Right lobe of liver (tissue), 6 donors: ENCODE measurements at regions not wholly inside any gene's neighbourhood (a gene's known extent, or its start where the extent isn't known, plus 50 kb on each side); places are given as distances from the start of the nearest gene placed in this dataset.
"Not testable (repeated sequence)": the region's sequence is repeated elsewhere in the genome, so short reads cannot be mapped to it uniquely, and the experiment has no call there.

Experiments
- ATAC-seq, 4 donors: fragments of 200-7000 bp; cut with Tn5 transposase; one replicate each; pipeline ENCODE4 v1.9.1; 2020; ENCODE audit warnings: mild to moderate bottlenecking in 4 of 4, moderate library complexity in 4 of 4
- DNase-seq, 3 donors: peaks; one replicate each; pipeline ENCODE4 v3.0.0-alpha.2; 2020
- H3K27ac ChIP-seq, 3 donors: fragments of 200-600 bp; one replicate each; pipeline ENCODE4 v1.8.0; 2022
- H3K27me3 ChIP-seq, 2 donors: fragments of 200-600 bp; one replicate each; pipeline ENCODE4 v1.8.0; 2022
- H3K36me3 ChIP-seq, 4 donors: fragments of 200-600 bp; sonication (generic) in 1 of 4; one replicate each; pipeline versions ENCODE4 v1.5.1 to v1.8.0; 2017 to 2022; ENCODE audit warnings: control low read depth in 1 of 4
- H3K4me1 ChIP-seq, 4 donors: fragments of 200-600 bp; sonication (generic) in 1 of 4; one replicate each; pipeline versions ENCODE4 v1.5.1 to v1.8.0; 2017 to 2022; ENCODE audit warnings: control low read depth in 1 of 4
- H3K4me3 ChIP-seq, 3 donors: fragments of 200-600 bp; one replicate each; pipeline ENCODE4 v1.8.0; 2022
- H3K9me3 ChIP-seq, 4 donors: fragments of 200-600 bp; sonication (generic) in 1 of 4; one replicate each; pipeline versions ENCODE4 v1.5.1 to v1.8.0; 2017 to 2022; ENCODE audit warnings: control low read depth in 1 of 4
- POLR2A ChIP-seq: fragments of 450-650 bp; IDR thresholded peaks from one replicate; pipeline ENCODE4 v1.6.1; 2017; ENCODE audit warnings: antibody characterized with exemption, mild to moderate bottlenecking
- WGBS: methylation state at CpG from one replicate; pipeline ENCODE4 v1.1.6; 2018; ENCODE audit warnings: low coverage, low lambda C conversion rate; ENCODE audit not compliant: insufficient coverage; ENCODE audit errors: missing lambda C conversion rate; 5-methylcytosine and 5-hydroxymethylcytosine counted together
- intact Hi-C, 2 donors: fragments of 100-400 bp; cut with DNase I; formaldehyde crosslinking; loops; one replicate each; pipeline versions ENCODE4 v1.11.2 to v1.14.1; 2022
- TF ChIP-seq, protein P1 (sequence below), 4 donors: fragments of 200-600 bp in 3 of 4; fragments of 450-650 bp in 1 of 4; IDR thresholded peaks; one replicate each; pipeline versions ENCODE4 v1.5.1 to v1.8.0; 2016 to 2022; ENCODE audit warnings: antibody characterized with exemption in 4 of 4, mild to moderate bottlenecking in 2 of 4
- donor health status: DM: no; HTN: yes; CAD: no.
- donor health status: DM: no; HTN: no; CAD: no.
- donor health status: DM: no; HTN: no; CAD: no.
- donor health status: DM: no; HTN: yes; CAD: no.
- donor health status: DM: no; HTN: yes; CAD: no.

GRCh38 chr11:98358551-98358950 is 662.2 kb upstream of the CNTN5 start:
- Histone ChIP-seq H3K4me1 (no peaks in the 10 kb centered on the region), H3K27ac (no peak overlapping the region), H3K36me3 (no peaks in the 10 kb centered on the region), H3K4me3 (no peak overlapping the region), H3K27me3 (no peaks in the 10 kb centered on the region), H3K9me3 (no peaks in the 10 kb centered on the region)
- ATAC-seq (no peak), DNase-seq (no peak)
- intact Hi-C loops: no loop called here
- 53% methylated on average over 4 of the region's 4 CpGs for WGBS
- TF ChIP-seq, protein P1, sequence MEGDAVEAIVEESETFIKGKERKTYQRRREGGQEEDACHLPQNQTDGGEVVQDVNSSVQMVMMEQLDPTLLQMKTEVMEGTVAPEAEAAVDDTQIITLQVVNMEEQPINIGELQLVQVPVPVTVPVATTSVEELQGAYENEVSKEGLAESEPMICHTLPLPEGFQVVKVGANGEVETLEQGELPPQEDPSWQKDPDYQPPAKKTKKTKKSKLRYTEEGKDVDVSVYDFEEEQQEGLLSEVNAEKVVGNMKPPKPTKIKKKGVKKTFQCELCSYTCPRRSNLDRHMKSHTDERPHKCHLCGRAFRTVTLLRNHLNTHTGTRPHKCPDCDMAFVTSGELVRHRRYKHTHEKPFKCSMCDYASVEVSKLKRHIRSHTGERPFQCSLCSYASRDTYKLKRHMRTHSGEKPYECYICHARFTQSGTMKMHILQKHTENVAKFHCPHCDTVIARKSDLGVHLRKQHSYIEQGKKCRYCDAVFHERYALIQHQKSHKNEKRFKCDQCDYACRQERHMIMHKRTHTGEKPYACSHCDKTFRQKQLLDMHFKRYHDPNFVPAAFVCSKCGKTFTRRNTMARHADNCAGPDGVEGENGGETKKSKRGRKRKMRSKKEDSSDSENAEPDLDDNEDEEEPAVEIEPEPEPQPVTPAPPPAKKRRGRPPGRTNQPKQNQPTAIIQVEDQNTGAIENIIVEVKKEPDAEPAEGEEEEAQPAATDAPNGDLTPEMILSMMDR (IDR thresholded peaks at IDR 0.05): no peak
- TF ChIP-seq POLR2A: no peak

DNA sequence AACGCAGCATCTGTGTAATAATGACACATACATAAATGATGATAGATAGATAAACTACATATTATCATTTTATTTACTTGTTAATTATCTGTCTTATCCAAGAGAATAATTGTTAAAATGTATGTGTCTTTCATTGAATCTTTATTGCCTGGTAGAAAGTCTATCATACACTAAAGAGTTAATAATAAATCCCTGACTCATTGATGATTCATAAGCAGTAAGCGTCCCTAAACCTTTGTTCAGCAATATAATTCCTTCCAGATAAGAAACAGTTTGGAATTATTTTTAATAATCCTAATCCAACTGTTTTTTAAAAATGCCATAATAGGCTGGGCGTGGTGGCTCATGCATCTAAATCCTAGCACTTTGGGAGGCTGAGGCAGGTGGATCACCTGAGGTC is 655.6 kb upstream of the CNTN5 start:
- TF ChIP-seq POLR2A: no peak
- TF ChIP-seq, protein P1 (IDR thresholded peaks at IDR 0.05): no peak
- WGBS: 50% methylated on average over 3 of the region's 3 CpGs
- Histone ChIP-seq H3K27me3 (no peaks in the 10 kb centered on the region), H3K27ac (no peak overlapping the region), H3K36me3 (no peaks in the 10 kb centered on the region), H3K4me3 (no peak overlapping the region), H3K4me1 (no peaks in the 10 kb centered on the region), H3K9me3 (no peaks in the 10 kb centered on the region)
- intact Hi-C loops: no loop called here
- DNase-seq (no peak), ATAC-seq (no peak)

GRCh38 chr11:98365941-98366340 is 654.8 kb upstream of the CNTN5 start:
- DNase-seq (no peak), ATAC-seq (no peak)
- intact Hi-C loops: no loop called here
- H3K36me3 ChIP-seq: no peaks in the 10 kb centered on the region
- H3K27ac ChIP-seq: no peak overlapping the region
- 24% methylated on average over 2 of the region's 2 CpGs for WGBS
- H3K4me3 ChIP-seq: no peak overlapping the region
- TF ChIP-seq POLR2A: no peak
- TF ChIP-seq, protein P1 (IDR thresholded peaks at IDR 0.05): no peak
- H3K4me1 ChIP-seq: no peaks in the 10 kb centered on the region
- H3K9me3 ChIP-seq: no peaks in the 10 kb centered on the region
- H3K27me3 ChIP-seq: no peaks in the 10 kb centered on the region

- intact Hi-C loops: no loop called here
These were observed 630.4 kb upstream of the CNTN5 start for GRCh38 chr11:98390391-98390790.

GRCh38 chr11:98394500-98394899 is 626.2 kb upstream of the CNTN5 start:
- H3K4me3 ChIP-seq, H3K9me3 ChIP-seq, H3K27ac ChIP-seq, intact Hi-C loops, ATAC-seq, H3K27me3 ChIP-seq, H3K4me1 ChIP-seq, H3K36me3 ChIP-seq, DNase-seq: not testable (repeated sequence)
- WGBS: 58% methylated on average over 4 of the region's 4 CpGs

More at GRCh38 chr11:98390391-98390790, 630.4 kb upstream of the CNTN5 start:
- no peaks in the 10 kb centered on the region for H3K9me3 ChIP-seq
- H3K27me3 ChIP-seq: no peaks in the 10 kb centered on the region
- no peaks in the 10 kb centered on the region for H3K36me3 ChIP-seq
- no peaks in the 10 kb centered on the region for H3K4me1 ChIP-seq
- no peak overlapping the region for H3K27ac ChIP-seq
- no peak overlapping the region for H3K4me3 ChIP-seq
- TF ChIP-seq, protein P1 (IDR thresholded peaks at IDR 0.05): no peak
- no peak for TF ChIP-seq POLR2A
- 58% methylated on average over 2 of the region's 2 CpGs for WGBS
- DNase-seq (no peak), ATAC-seq (no peak)
